Activated B cell treated with CpG ODN at 0.5 μM for 24 hours (primary cell): ENCODE measurements at regions not wholly inside any gene's neighbourhood (a gene's known extent, or its start where the extent isn't known, plus 50 kb on each side); places are given as distances from the start of the nearest gene placed in this dataset.
"Not testable (repeated sequence)": the region's sequence is repeated elsewhere in the genome, so short reads cannot be mapped to it uniquely, and the experiment has no call there.

Experiments used
- ATAC-seq: fragments of 200-7000 bp; cut with Tn5 transposase; one replicate; pipeline ENCODE4 v1.10.0; 2021; ENCODE audit warnings: low read depth, mild to moderate bottlenecking, moderate library complexity
- CTCF ChIA-PET: fragments of 350-600 bp; sonication (Branson Sonifier 250); formaldehyde crosslinking; loops from one replicate; lab custom pipeline; 2021; ENCODE audit warnings: antibody characterized with exemption; lab: Charles Lee
- POLR2A ChIA-PET: fragments of 350-600 bp; sonication (Branson Sonifier 250); formaldehyde crosslinking; loops from one replicate; lab custom pipeline; 2021; ENCODE audit warnings: antibody characterized with exemption; lab: Charles Lee
- DNase-seq: peaks from one replicate; pipeline ENCODE4 v3.0.0; 2022
- H3K27ac Mint-ChIP-seq: one replicate; pipeline ENCODE4 v1.8.0; 2020; ENCODE audit warnings: mixed read lengths
- H3K27me3 Mint-ChIP-seq: one replicate; pipeline ENCODE4 v1.8.0; 2021; ENCODE audit warnings: mixed read lengths
- H3K36me3 Mint-ChIP-seq: one replicate; pipeline ENCODE4 v1.8.0; 2021; ENCODE audit warnings: low read depth, mixed read lengths
- H3K4me1 Mint-ChIP-seq: one replicate; pipeline ENCODE4 v1.8.0; 2021; ENCODE audit warnings: mixed read lengths
- H3K4me3 Mint-ChIP-seq: one replicate; pipeline ENCODE4 v1.8.0; 2020; ENCODE audit warnings: mild to moderate bottlenecking, mixed read lengths
- H3K9me3 Mint-ChIP-seq: one replicate; pipeline ENCODE4 v1.8.0; 2020; ENCODE audit warnings: mixed read lengths
- CTCF ChIP-seq: fragments of 200-600 bp; IDR thresholded peaks from one replicate; pipeline ENCODE4 v1.8.0; 2022; ENCODE audit warnings: antibody characterized with exemption, mild to moderate bottlenecking
- intact Hi-C: fragments of 100-400 bp; cut with micrococcal nuclease; formaldehyde crosslinking; loops from one replicate; pipeline ENCODE4 v1.15.1; 2024

- no peak for TF ChIP-seq CTCF
- ATAC-seq = no peak
- intact Hi-C loops = no loop called here
Observed at GRCh38 chr16:29112755-29113347, 128.0 kb downstream of the LAT start.

DNA sequence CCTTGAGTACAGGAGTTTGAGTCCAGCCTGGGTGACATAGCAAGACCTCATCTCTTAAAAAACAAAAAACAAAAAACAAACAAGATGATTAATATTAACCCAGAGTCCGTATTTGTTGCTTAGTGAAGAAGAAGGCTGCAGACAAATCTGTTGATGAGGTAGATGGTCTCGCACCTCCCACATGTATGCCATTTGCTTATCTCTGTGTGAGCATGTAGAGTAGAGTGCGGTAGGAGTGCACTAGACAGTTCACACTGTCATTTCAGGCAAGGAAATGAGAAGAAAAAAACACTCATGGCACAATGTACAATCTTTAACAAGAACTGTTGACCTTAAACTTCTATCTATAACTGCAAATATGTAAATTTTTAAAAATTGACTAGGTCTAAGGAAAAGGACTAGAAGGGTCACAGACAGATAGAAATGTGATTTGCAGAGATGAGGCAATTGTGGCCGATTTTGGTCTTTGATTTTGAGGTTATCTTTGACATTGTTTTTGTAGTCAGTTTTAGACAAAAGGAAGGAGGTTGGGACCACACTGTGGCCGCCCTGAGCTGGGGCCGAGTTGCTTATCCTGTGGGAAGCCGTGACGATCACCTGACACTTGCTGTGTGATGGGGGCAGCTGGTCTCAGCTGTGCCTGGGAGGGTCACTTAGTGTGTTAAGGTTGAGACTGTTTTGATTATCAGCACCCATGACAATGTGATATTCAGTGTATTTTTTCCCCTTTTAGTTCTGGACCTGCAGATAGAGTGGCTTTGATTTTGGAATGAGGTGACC is 127.2 kb downstream of the LAT start:
- H3K4me1 Mint-ChIP-seq = peaks cover 21% of the 10 kb centered on the region
- CTCF ChIA-PET, H3K27ac Mint-ChIP-seq, H3K9me3 Mint-ChIP-seq, H3K4me3 Mint-ChIP-seq, ATAC-seq, H3K27me3 Mint-ChIP-seq, POLR2A ChIA-PET, intact Hi-C loops, DNase-seq: not testable (repeated sequence)
- peaks cover 52% of the 10 kb centered on the region for H3K36me3 Mint-ChIP-seq

More at GRCh38 chr16:29112755-29113347, 128.0 kb downstream of the LAT start:
- H3K4me3 Mint-ChIP-seq = no peak overlapping the region
- ChIA-PET POLR2A (no interaction called here), CTCF (no interaction called here)
- H3K27ac Mint-ChIP-seq = no peak overlapping the region
- no peaks in the 10 kb centered on the region for H3K27me3 Mint-ChIP-seq
- DNase-seq = no peak
- H3K4me1 Mint-ChIP-seq = peaks cover 21% of the 10 kb centered on the region
- no peaks in the 10 kb centered on the region for H3K9me3 Mint-ChIP-seq
- H3K36me3 Mint-ChIP-seq = peaks cover 58% of the 10 kb centered on the region

GRCh38 chr16:29111421-29111820 is 126.6 kb downstream of the LAT start:
- H3K27me3 Mint-ChIP-seq = no peaks in the 10 kb centered on the region
- ChIA-PET CTCF (no interaction called here), POLR2A (no interaction called here)
- DNase-seq = no peak
- no peak for ATAC-seq
- no peak overlapping the region for H3K4me3 Mint-ChIP-seq
- no peak for TF ChIP-seq CTCF
- intact Hi-C loops = no loop called here
- no peaks in the 10 kb centered on the region for H3K9me3 Mint-ChIP-seq
- H3K4me1 Mint-ChIP-seq = peaks cover 20% of the 10 kb centered on the region
- peaks cover 52% of the 10 kb centered on the region for H3K36me3 Mint-ChIP-seq
- no peak overlapping the region for H3K27ac Mint-ChIP-seq

GRCh38 chr16:29108625-29109169 is 123.8 kb downstream of the LAT start:
- peaks cover 46% of the 10 kb centered on the region for H3K36me3 Mint-ChIP-seq
- ATAC-seq, CTCF ChIA-PET, POLR2A ChIA-PET, H3K4me1 Mint-ChIP-seq, H3K9me3 Mint-ChIP-seq, intact Hi-C loops, H3K4me3 Mint-ChIP-seq, DNase-seq, H3K27ac Mint-ChIP-seq, H3K27me3 Mint-ChIP-seq: not testable (repeated sequence)

DNA sequence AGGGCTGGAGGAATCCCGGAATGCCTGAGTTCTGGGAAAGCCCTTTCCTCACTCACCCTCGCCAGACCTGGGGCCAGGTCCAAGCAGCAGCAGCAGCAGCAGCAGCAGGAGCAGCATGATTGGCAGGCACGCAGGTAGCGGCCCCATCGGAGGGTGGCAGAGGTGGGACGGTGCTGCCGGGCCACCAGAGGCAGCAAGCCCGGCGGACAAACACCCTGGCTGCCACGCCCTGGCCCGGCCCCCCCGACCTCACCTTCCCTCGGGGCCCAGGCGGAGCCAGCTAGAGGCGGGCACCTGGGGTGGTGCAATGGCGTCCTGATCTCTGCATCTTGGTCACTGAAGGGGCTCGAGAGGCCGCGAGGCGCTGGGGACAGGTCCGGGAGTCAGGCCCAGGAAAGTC is 122.4 kb downstream of the LAT start:
- peaks cover 46% of the 10 kb centered on the region for H3K36me3 Mint-ChIP-seq
- H3K27me3 Mint-ChIP-seq = no peaks in the 10 kb centered on the region
- POLR2A ChIA-PET = no interaction called here

DNA sequence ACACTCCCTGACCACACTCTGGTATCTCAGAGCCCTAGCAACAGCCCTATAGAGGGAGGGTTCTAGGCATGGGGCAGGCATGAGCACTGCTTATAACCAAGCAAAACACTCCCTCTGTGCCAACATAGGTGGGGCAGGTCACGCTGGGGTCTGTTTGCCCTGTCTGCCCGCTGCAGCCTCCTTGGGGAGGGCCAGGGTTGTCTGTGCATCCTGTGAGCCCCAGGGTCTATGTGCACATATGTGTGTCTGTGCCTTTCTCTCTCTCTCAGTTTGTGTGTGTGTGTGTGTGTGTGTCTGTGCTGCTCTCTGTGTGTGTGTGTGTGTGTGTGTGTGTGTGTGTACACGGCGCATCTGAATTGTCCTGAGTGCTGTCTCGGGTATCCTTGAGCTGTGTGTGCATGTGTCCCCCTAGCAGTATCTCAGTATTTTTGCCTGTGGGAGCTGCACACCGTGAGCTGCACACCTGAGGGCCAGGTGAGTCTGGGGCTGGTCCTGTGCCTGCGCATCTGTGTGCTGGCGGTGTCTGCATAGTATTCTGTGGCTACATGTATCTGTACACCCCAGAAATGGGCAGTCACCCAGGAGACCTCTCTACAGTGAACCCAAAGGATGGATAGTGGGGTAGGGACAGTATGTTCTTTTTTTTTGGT is 121.5 kb downstream of the LAT start:
- H3K36me3 Mint-ChIP-seq = peaks cover 48% of the 10 kb centered on the region
- not testable (repeated sequence) for H3K27me3 Mint-ChIP-seq

More for the DNA sequence above, 122.4 kb downstream of the LAT start:
- no peak for ATAC-seq
- no peak for DNase-seq
- no peak for TF ChIP-seq CTCF
- Mint-ChIP-seq H3K27ac (no peak overlapping the region), H3K4me3 (no peak overlapping the region), H3K9me3 (no peaks in the 10 kb centered on the region), H3K4me1 (no peaks in the 10 kb centered on the region)
- CTCF ChIA-PET = no interaction called here
- intact Hi-C loops = no loop called here

DNA sequence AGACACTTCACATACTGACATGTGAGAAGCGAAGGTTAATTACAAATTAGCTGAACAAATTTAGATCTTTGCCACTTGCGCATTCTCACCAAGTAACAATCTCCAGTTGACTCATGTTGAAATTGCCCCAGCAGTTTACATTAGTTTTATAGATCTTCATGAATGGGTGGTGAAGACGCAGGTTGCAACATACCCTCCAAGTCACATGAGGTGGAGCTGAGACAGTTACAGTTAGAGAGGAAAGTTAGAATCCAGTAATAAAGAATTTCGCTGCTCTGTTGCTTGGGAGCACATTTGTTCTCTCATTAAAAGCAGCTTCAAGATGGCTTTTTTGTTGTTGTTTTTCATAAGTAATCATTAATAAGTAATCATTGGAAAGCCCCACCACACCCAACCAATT is 119.7 kb downstream of the LAT start:
- H3K27me3 Mint-ChIP-seq, DNase-seq, POLR2A ChIA-PET, intact Hi-C loops, H3K27ac Mint-ChIP-seq, H3K9me3 Mint-ChIP-seq, ATAC-seq, H3K4me1 Mint-ChIP-seq, H3K4me3 Mint-ChIP-seq, CTCF ChIA-PET: not testable (repeated sequence)
- peaks cover 38% of the 10 kb centered on the region for H3K36me3 Mint-ChIP-seq

More for the DNA sequence above, 121.5 kb downstream of the LAT start:
- H3K27ac Mint-ChIP-seq, H3K9me3 Mint-ChIP-seq, H3K4me3 Mint-ChIP-seq, DNase-seq, CTCF ChIA-PET, H3K4me1 Mint-ChIP-seq, intact Hi-C loops, ATAC-seq, POLR2A ChIA-PET: not testable (repeated sequence)

GRCh38 chr16:29097965-29098364 is 113.1 kb downstream of the LAT start:
- CTCF ChIA-PET, H3K4me3 Mint-ChIP-seq, intact Hi-C loops, ATAC-seq, H3K4me1 Mint-ChIP-seq, H3K9me3 Mint-ChIP-seq, H3K27ac Mint-ChIP-seq, POLR2A ChIA-PET, DNase-seq, H3K27me3 Mint-ChIP-seq: not testable (repeated sequence)
- peaks cover 18% of the 10 kb centered on the region for H3K36me3 Mint-ChIP-seq
